ENCODE measurements at regions not wholly inside any gene's neighbourhood (a gene's known extent, or its start where the extent isn't known, plus 50 kb on each side); places are given as distances from the start of the nearest gene placed in this dataset.

- no peak for TF ChIP-seq CTCF (IDR thresholded peaks at IDR 0.05)
- TF ChIP-seq POLR2A (IDR thresholded peaks at IDR 0.05), result no peak
These were observed 239.7 kb downstream of the GADD45G start for GRCh38 chr9:89844535-89844934.
